Small intestine (tissue), 7 donors: ENCODE measurements at regions not wholly inside any gene's neighbourhood (a gene's known extent, or its start where the extent isn't known, plus 50 kb on each side); places are given as distances from the start of the nearest gene placed in this dataset.

ENCODE experiments used
- DNase-seq, 2 donors: peaks; one replicate each; pipeline versions ENCODE4 v3.0.0 to v3.0.0-alpha.2; 2013
- FAIRE-seq: peaks from 2 replicates; lab custom pipeline; 2012; peaks lifted over from hg19 to GRCh38; lab: Jason Lieb, UNC
- H3K27ac ChIP-seq, 3 donors: one replicate each; pipeline ENCODE4 v1.5.1; 2013; ENCODE audit warnings: low read length in 2 of 3, mild to moderate bottlenecking in 2 of 3, control low read depth in 1 of 3, inconsistent platforms in 1 of 3, low read depth in 1 of 3, moderate library complexity in 1 of 3
- H3K27me3 ChIP-seq, 3 donors: one replicate each; pipeline ENCODE4 v1.6.1; 2013; ENCODE audit warnings: low read length in 3 of 3, inconsistent platforms in 1 of 3; ENCODE audit not compliant: control insufficient read depth in 3 of 3, insufficient read depth in 3 of 3
- H3K36me3 ChIP-seq, 3 donors: one replicate each; pipeline ENCODE4 v1.6.1; 2013; ENCODE audit warnings: low read length in 3 of 3, inconsistent platforms in 1 of 3, low read depth in 1 of 3, mild to moderate bottlenecking in 1 of 3, moderate library complexity in 1 of 3; ENCODE audit not compliant: control insufficient read depth in 3 of 3, insufficient read depth in 2 of 3
- H3K4me1 ChIP-seq, 3 donors: one replicate each; pipeline ENCODE4 v1.6.1; 2013; ENCODE audit warnings: low read length in 2 of 3, inconsistent platforms in 1 of 3, low read depth in 1 of 3, mild to moderate bottlenecking in 1 of 3, moderate library complexity in 1 of 3; ENCODE audit not compliant: control insufficient read depth in 3 of 3, insufficient read depth in 2 of 3
- H3K4me3 ChIP-seq, 3 donors: one replicate each; pipeline ENCODE4 v1.5.1; 2013; ENCODE audit warnings: low read length in 3 of 3, control low read depth in 1 of 3, inconsistent platforms in 1 of 3, low read depth in 1 of 3, mild to moderate bottlenecking in 1 of 3, moderate library complexity in 1 of 3
- H3K9me3 ChIP-seq, 2 donors: one replicate each; pipeline ENCODE4 v1.6.1; 2013; ENCODE audit warnings: low read depth in 1 of 2, low read length in 1 of 2; ENCODE audit not compliant: control insufficient read depth in 2 of 2, insufficient read depth in 1 of 2
- WGBS, 3 donors: extraction: QIAGEN DNeasy Blood & Tissue Kit; methylation state at CpG; one replicate each; pipeline ENCODE4 v1.1.7; 2013; 5-methylcytosine and 5-hydroxymethylcytosine counted together
- donor health status: healthy with polysubstance abuse.
- donor health status: control.
- donor health status: control.
- donor health status: Bipolar disorder and iron deficiency.
- donor health status: healthy.

DNA sequence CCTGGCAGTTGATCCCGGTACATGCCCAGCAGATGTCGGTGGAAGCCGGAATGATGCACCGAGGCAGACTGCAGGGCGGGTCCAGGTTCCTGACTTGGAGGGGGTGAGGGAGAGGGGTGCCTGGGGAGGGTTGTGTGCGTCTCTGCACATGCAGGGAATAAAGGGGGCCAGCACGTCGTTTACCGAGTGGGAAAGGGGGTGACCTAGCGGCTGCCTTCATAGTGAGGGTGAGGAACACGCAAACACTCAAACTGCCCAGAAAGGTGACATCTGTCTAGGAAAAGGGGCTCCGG is 801.7 kb downstream of the TBC1D22A start:
- no peaks in the 10 kb centered on the region for H3K27me3 ChIP-seq

DNA sequence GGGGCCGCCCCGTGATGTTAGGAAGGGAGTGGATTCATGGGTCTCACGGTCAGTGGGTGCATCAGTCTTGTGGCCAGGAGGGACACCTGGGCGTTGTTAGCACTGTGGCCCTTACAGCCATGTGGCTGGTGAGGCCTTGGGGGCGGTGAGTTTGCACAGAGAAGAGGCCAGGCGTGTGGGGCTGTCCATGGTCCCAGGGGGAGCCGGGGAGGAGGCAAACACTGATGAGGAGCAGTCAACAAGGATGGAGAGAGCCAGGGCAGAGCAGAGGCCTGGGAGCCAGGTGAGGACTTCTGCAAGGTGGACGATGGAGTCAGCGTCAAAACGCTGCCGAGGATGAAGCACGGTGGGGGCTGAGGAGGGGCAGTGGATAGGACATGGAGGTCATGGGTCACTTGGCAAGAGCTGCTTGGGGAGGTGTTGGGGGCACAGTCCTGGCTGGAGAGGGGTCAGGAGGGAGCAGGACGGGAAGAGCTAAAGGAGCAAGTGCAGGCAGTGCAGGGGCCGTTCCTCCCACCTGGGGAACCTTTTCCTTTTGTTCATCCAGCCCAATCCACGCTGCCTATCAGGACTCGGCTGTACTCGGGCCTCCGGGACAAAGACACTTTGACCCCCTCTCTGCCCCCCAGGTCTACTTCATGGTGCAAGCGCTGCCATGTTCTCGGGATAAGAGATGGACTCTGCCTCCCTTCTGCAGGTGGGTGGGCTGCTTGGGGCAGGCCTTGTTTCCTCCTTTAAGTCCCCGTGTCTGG is 801.1 kb downstream of the TBC1D22A start:
- no peaks in the 10 kb centered on the region for H3K36me3 ChIP-seq
- DNase-seq (no peak), FAIRE-seq (no peak)
- no peak overlapping the region for H3K27ac ChIP-seq
- WGBS, 3 donors: 74 to 83% (median 83%) methylated on average over 21 of the region's 21 CpGs
- no peak overlapping the region for H3K4me3 ChIP-seq
- no peaks in the 10 kb centered on the region for H3K9me3 ChIP-seq
- no peaks in the 10 kb centered on the region for H3K4me1 ChIP-seq
- H3K27me3 ChIP-seq: no peaks in the 10 kb centered on the region

More for the DNA sequence above, 801.7 kb downstream of the TBC1D22A start:
- no peak for DNase-seq
- H3K27ac ChIP-seq: no peak overlapping the region
- FAIRE-seq: no peak
- no peaks in the 10 kb centered on the region for H3K9me3 ChIP-seq
- no peaks in the 10 kb centered on the region for H3K36me3 ChIP-seq
- H3K4me3 ChIP-seq: no peak overlapping the region
- 71 to 89% (median 85%) methylated on average over 12 of the region's 12 CpGs for WGBS, 3 donors
- H3K4me1 ChIP-seq: no peaks in the 10 kb centered on the region

DNA sequence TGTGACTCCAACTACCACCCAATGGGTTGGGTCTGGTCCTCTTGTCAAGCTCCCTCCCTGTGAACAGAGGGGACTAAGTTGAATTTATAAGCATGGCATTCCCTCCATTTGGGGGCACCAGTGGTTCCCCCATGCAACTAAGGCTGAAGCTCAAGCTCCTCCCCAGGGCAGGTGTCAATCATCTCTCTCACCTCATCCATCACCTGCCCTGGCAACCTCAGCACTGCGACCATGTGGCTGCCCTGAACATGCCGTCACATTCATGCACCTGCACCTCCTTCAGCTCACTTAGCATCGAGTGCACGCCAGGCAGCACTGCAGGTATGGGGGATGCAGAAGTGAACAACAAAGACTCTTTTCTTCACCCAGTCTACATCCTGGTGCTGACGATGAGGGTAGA is 799.3 kb downstream of the TBC1D22A start:
- no peak overlapping the region for H3K27ac ChIP-seq
- H3K4me1 ChIP-seq: no peaks in the 10 kb centered on the region
- no peak overlapping the region for H3K4me3 ChIP-seq
- no peaks in the 10 kb centered on the region for H3K36me3 ChIP-seq
- WGBS, 3 donors: 62 to 84% (median 68%) methylated on average over 5 of the region's 5 CpGs
- no peaks in the 10 kb centered on the region for H3K27me3 ChIP-seq
- H3K9me3 ChIP-seq: no peaks in the 10 kb centered on the region
- FAIRE-seq: no peak
- no peak for DNase-seq

DNA sequence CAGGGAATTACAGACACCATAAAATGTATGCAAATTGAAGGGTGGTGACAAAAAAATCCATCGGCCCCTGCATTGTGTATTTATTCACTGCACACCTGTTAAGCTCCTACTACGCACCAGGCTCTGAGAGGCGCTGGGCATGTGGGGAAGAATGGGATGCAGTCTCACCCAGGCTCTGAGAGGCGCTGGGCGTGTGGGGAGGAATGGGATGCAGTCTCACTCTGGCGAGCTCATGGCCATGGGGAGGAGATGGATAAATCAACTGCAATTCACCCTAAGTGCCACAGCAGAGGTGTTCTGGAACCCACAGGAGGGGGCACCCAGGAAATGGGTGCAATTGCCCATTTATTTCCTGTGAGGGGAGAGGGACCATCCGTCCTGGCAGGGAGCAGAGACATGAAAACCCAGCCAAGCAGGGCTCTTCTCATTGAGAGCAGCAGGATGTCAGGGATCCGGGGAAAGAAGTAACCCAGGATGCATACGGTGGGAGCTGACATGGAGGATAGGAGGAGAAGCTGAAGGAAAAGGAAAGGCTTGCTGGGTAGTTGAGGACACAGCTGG is 798.7 kb downstream of the TBC1D22A start:
- 76 to 81% (median 79%) methylated on average over 9 of the region's 9 CpGs for WGBS, 3 donors
- no peak for DNase-seq
- H3K36me3 ChIP-seq: no peaks in the 10 kb centered on the region

DNA sequence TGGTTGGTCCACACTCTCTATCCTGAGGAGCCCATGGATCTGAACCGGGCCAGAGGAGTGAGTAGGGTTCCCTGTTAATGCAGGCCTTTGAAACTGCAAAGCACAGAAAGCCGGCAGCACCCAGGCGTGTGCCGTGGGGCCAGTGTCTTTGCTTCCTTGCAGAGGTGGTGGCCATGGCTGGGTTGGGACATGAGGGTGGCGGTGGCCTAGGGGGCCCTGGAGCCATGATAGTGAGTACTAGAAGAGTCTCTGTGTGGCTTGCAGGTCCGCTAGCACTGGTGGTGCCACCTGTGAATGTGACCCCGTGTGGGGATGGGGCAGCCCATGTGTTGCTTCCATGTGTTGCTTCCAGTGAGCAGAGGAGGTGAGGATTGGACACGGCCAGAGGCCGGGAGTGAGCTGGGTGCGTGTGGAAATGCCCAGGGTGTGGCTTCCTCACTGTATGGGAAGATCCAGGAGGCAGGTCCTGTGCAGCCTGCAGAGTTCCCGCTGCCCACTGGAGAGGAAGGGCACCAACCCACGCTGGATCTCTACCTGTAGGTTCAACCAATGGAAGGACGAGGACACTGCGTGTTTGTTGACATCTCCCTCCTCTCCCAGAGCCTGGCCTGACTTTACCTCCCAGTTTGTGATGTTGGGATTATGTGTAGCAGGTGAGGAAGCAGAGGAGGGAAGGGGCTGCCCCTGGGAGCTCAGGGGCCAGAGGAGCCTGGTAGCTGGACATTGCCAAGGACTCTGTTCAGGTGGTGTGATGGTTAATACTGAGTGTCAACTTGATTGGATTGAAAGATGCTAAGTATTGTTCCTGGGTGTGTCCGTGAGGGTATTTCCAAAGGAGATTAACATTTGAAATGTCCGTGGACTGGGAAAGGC is 796.6 kb downstream of the TBC1D22A start:
- no peak for FAIRE-seq
- 83 to 89% (median 86%) methylated on average over 16 of the region's 16 CpGs for WGBS, 3 donors
- H3K4me3 ChIP-seq: no peak overlapping the region
- no peaks in the 10 kb centered on the region for H3K27me3 ChIP-seq
- H3K36me3 ChIP-seq: no peaks in the 10 kb centered on the region
- no peak overlapping the region for H3K27ac ChIP-seq
- H3K4me1 ChIP-seq: no peaks in the 10 kb centered on the region
- no peak for DNase-seq
- no peaks in the 10 kb centered on the region for H3K9me3 ChIP-seq

More for the DNA sequence above, 798.7 kb downstream of the TBC1D22A start:
- Histone ChIP-seq H3K4me1 (no peaks in the 10 kb centered on the region), H3K27ac (no peak overlapping the region), H3K4me3 (no peak overlapping the region), H3K27me3 (no peaks in the 10 kb centered on the region), H3K9me3 (no peaks in the 10 kb centered on the region)
- FAIRE-seq: no peak

DNA sequence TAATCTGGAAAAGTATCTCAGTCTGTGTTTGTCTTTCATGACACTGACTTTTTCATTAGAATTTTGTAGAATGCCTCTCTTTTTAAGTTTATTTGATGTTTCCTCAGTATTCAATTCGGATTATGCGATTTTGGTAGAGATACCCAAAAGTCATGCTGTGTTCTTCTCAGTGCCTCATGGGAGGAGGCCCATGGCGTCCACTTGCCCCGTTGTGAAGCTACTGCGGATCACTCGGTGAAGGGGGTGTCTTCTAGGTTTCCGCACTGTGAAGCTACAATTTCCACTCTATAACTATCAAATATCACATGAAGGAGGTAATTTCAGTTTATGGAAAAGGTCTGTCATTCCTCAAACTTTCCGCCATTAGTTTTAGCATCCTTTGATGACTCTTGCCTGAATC is 794.0 kb downstream of the TBC1D22A start:
- no peak overlapping the region for H3K27ac ChIP-seq
- no peak overlapping the region for H3K4me3 ChIP-seq
- DNase-seq (no peak), FAIRE-seq (no peak)
- H3K9me3 ChIP-seq: no peaks in the 10 kb centered on the region
- H3K27me3 ChIP-seq: no peaks in the 10 kb centered on the region
- 92 to 95% (median 95%) methylated on average over 8 of the region's 8 CpGs for WGBS, 3 donors
- no peaks in the 10 kb centered on the region for H3K36me3 ChIP-seq
- no peaks in the 10 kb centered on the region for H3K4me1 ChIP-seq

DNA sequence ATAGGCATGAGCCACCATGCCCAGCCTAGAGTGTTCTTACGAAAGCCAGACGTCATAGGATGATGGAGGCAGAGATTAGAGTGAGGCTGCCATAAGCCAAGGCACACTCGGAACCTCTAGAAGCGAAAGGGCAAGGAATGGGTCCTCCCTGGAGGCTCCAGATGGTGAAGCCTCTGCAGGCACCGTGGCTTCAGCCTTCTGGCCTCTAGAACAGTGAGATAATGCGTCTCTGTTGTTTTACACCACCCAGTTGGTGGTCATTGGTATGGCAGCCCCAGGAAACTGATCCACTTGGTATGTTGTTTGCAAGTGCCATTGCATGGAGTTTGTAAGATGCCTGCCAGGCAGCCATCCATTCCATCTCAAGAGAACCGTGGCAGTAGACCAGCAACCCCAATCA is 791.0 kb downstream of the TBC1D22A start:
- Histone ChIP-seq H3K27me3 (no peaks in the 10 kb centered on the region), H3K36me3 (no peaks in the 10 kb centered on the region), H3K27ac (no peak overlapping the region), H3K4me3 (no peak overlapping the region), H3K4me1 (no peaks in the 10 kb centered on the region), H3K9me3 (no peaks in the 10 kb centered on the region)
- FAIRE-seq (no peak), DNase-seq (no peak)
- WGBS, 3 donors: 67 to 85% (median 77%) methylated on average over 7 of the region's 7 CpGs

DNA sequence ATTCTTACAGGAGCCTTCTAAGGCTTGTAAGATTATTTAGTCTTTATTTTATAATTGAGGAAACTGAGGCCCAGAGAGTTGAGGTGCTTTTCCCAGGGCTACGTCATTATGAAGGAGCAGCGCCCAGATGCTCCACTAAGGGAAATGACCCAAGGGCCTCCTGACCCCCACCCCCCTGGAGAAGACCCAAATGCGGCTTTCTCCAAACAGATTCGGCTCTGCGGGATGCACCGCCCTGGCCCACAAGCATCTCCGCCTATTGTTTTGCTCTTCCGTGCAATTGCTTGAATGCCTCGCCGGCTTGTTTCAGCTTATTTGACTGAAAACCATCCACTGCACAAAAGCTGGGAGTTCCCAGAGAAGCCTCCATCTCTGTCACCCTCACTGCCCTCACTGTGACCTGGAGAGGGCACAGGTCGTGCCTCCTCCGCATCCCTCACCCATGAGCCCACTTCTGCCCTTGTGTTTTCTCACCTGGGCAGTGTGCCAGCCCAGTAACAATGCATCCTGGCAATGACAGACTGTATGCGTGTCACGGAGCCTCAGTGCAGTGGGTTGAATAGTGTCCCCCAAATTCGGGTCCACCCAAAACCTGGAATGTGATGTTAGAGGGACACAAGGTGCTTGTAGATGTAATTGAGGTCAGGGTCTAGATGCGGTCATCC is 790.2 kb downstream of the TBC1D22A start:
- Histone ChIP-seq H3K4me1 (no peaks in the 10 kb centered on the region), H3K27me3 (no peaks in the 10 kb centered on the region), H3K27ac (no peak overlapping the region), H3K4me3 (no peak overlapping the region), H3K9me3 (no peaks in the 10 kb centered on the region), H3K36me3 (no peaks in the 10 kb centered on the region)
- DNase-seq (no peak), FAIRE-seq (no peak)
- WGBS, 3 donors: 78 to 88% (median 79%) methylated on average over 16 of the region's 16 CpGs
